Heart left ventricle (tissue), 13 donors: ENCODE measurements at regions not wholly inside any gene's neighbourhood (a gene's known extent, or its start where the extent isn't known, plus 50 kb on each side); places are given as distances from the start of the nearest gene placed in this dataset.

Experiments used
- CTCF ChIP-seq, 12 donors: fragments of 200-600 bp; sonication (generic) in 4 of 12; IDR thresholded peaks; one replicate each; pipeline versions ENCODE4 v1.5.0 to v1.8.0; 2018 to 2022; ENCODE audit warnings: antibody characterized with exemption in 12 of 12, mild to moderate bottlenecking in 5 of 12
- POLR2A ChIP-seq, 2 donors: fragments of 450-650 bp; IDR thresholded peaks; one replicate each; pipeline ENCODE4 v1.6.1; 2017; ENCODE audit warnings: antibody characterized with exemption in 2 of 2, mild to moderate bottlenecking in 2 of 2, moderate library complexity in 2 of 2
- donor health status: ischemic (EF 13 %, LVEDD 7.1; RV severe dilation, severe dysfunction).
- donor health status: DM: no; HTN: yes; CAD: no.
- donor health status: DM: no; HTN: no; CAD: no.
- donor health status: ischemic (EF 25% LVEDD 6.9; RV normal size, moderate dysfunction).
- donor health status: ischemic (EF 25% LVEDD 5.7; RV mildly dilated, moderate dysfunction).
- donor health status: ischemic (EF 35%, LVEDD 5.7; RV mildly dilated, moderate dysfunction).
- donor health status: nonischemic (EF 11% LVEDD 7.7; RV severe dilation, severe dysfunction).
- donor health status: DM: yes; HTN: yes; CAD: no.
- donor health status: PGD.
- donor health status: ischemic (EF 29% LVEDD 5.4; RV normal size, mild dysfunction).
- donor health status: nonischemic (EF 23%, LVEDD 6.1; RV moderate dilation, normal function).

GRCh38 chr16:17858061-17858460, 387.3 kb upstream of the XYLT1 start:
- no peak for TF ChIP-seq CTCF (IDR thresholded peaks at IDR 0.05)
- TF ChIP-seq POLR2A (IDR thresholded peaks at IDR 0.05) = no peak
